ENCODE measurements at regions not wholly inside any gene's neighbourhood (a gene's known extent, or its start where the extent isn't known, plus 50 kb on each side); places are given as distances from the start of the nearest gene placed in this dataset.

GRCh38 chr10:78301891-78302738, 268.5 kb downstream of the RPS24 start:
- no peak for DNase-seq

- no peak for DNase-seq
These were observed 269.0 kb downstream of the RPS24 start for GRCh38 chr10:78302739-78302988.

GRCh38 chr10:78302989-78303854, 269.6 kb downstream of the RPS24 start:
- DNase-seq, result peak; percentile 87

GRCh38 chr10:78304091-78305045, 270.7 kb downstream of the RPS24 start:
- no peak for DNase-seq

GRCh38 chr10:78305311-78305710, 271.6 kb downstream of the RPS24 start:
- DNase-seq, result no peak

- DNase-seq, result no peak
These were observed 272.7 kb downstream of the RPS24 start for GRCh38 chr10:78306358-78306757.

GRCh38 chr10:78307576-78307975, 273.9 kb downstream of the RPS24 start:
- no peak for DNase-seq

- no peak for DNase-seq
These were observed 276.0 kb downstream of the RPS24 start for GRCh38 chr10:78309536-78310237.

GRCh38 chr10:78310481-78311080, 276.9 kb downstream of the RPS24 start:
- no peak for DNase-seq

- peak; percentile 50 for DNase-seq
These were observed 278.8 kb downstream of the RPS24 start for GRCh38 chr10:78312197-78313047.

GRCh38 chr10:78313048-78313381, 279.4 kb downstream of the RPS24 start:
- no peak for DNase-seq

- DNase-seq, result no peak
These were observed 280.0 kb downstream of the RPS24 start for GRCh38 chr10:78313636-78314035.

- no peak for DNase-seq
These were observed 281.0 kb downstream of the RPS24 start for GRCh38 chr10:78314651-78315050.

- peak; percentile 82 for DNase-seq
These were observed 282.8 kb downstream of the RPS24 start for GRCh38 chr10:78316451-78316931.

GRCh38 chr10:78318305-78318704, 284.6 kb downstream of the RPS24 start:
- DNase-seq, result no peak

- DNase-seq, result no peak
These were observed 285.7 kb downstream of the RPS24 start for GRCh38 chr10:78319371-78319770.

GRCh38 chr10:78319841-78320240, 286.2 kb downstream of the RPS24 start:
- DNase-seq, result no peak

- DNase-seq, result no peak
These were observed 286.8 kb downstream of the RPS24 start for GRCh38 chr10:78320506-78320905.

GRCh38 chr10:78321000-78321399, 287.3 kb downstream of the RPS24 start:
- peak; percentile 31 for DNase-seq

GRCh38 chr10:78321500-78321899, 287.8 kb downstream of the RPS24 start:
- no peak for DNase-seq

- DNase-seq, result no peak
These were observed 292.7 kb downstream of the RPS24 start for GRCh38 chr10:78326372-78326771.
